Stimulated activated CD4-positive, alpha-beta T cell treated with anti-CD3 and anti-CD28 coated beads, Interleukin-4, amount 100 ng/mL, for 1 hour (primary cell): ENCODE measurements at regions not wholly inside any gene's neighbourhood (a gene's known extent, or its start where the extent isn't known, plus 50 kb on each side); places are given as distances from the start of the nearest gene placed in this dataset.
"Not testable (repeated sequence)": the region's sequence is repeated elsewhere in the genome, so short reads cannot be mapped to it uniquely, and the experiment has no call there.

Experiments
- DNase-seq: peaks from one replicate; pipeline ENCODE4 v3.0.0-alpha.2; 2020

GRCh38 chrY:7720974-7721373 lies 809.4 kb upstream of the AMELY start:
- no peak for DNase-seq

- no peak for DNase-seq
These were observed 807.7 kb upstream of the AMELY start for GRCh38 chrY:7719271-7719670.

- DNase-seq = no peak
These were observed 807.1 kb upstream of the AMELY start for GRCh38 chrY:7718626-7719025.

- no peak for DNase-seq
These were observed 806.6 kb upstream of the AMELY start for GRCh38 chrY:7718126-7718525.

GRCh38 chrY:7714426-7714825 lies 802.9 kb upstream of the AMELY start:
- no peak for DNase-seq

GRCh38 chrY:7713738-7714137 lies 802.2 kb upstream of the AMELY start:
- not testable (repeated sequence) for DNase-seq

GRCh38 chrY:7712289-7712688 lies 800.7 kb upstream of the AMELY start:
- no peak for DNase-seq

- no peak for DNase-seq
These were observed 792.1 kb upstream of the AMELY start for GRCh38 chrY:7703578-7704140.

GRCh38 chrY:7702481-7702880 lies 790.9 kb upstream of the AMELY start:
- DNase-seq = no peak

- DNase-seq = no peak
These were observed 790.1 kb upstream of the AMELY start for GRCh38 chrY:7701676-7702075.

GRCh38 chrY:7697506-7697905 lies 786.0 kb upstream of the AMELY start:
- no peak for DNase-seq

- DNase-seq = no peak
These were observed 781.1 kb upstream of the AMELY start for GRCh38 chrY:7692701-7693100.

GRCh38 chrY:7687086-7687485 lies 775.5 kb upstream of the AMELY start:
- no peak for DNase-seq

GRCh38 chrY:7684546-7684945 lies 773.0 kb upstream of the AMELY start:
- no peak for DNase-seq

- no peak for DNase-seq
These were observed 770.8 kb upstream of the AMELY start for GRCh38 chrY:7682386-7682785.

- no peak for DNase-seq
These were observed 769.9 kb upstream of the AMELY start for GRCh38 chrY:7681426-7681825.

- no peak for DNase-seq
These were observed 762.9 kb upstream of the AMELY start for GRCh38 chrY:7674465-7674864.

- DNase-seq = no peak
These were observed 761.2 kb upstream of the AMELY start for GRCh38 chrY:7672796-7673195.

GRCh38 chrY:7663261-7663660 lies 751.7 kb upstream of the AMELY start:
- no peak for DNase-seq

- DNase-seq = no peak
These were observed 747.5 kb upstream of the AMELY start for GRCh38 chrY:7659047-7659446.

GRCh38 chrY:7656596-7656995 lies 745.0 kb upstream of the AMELY start:
- no peak for DNase-seq

GRCh38 chrY:7654985-7655384 lies 743.4 kb upstream of the AMELY start:
- no peak for DNase-seq

GRCh38 chrY:7649866-7650265 lies 738.3 kb upstream of the AMELY start:
- not testable (repeated sequence) for DNase-seq
